Stomach (tissue), 8 donors: ENCODE measurements at regions not wholly inside any gene's neighbourhood (a gene's known extent, or its start where the extent isn't known, plus 50 kb on each side); places are given as distances from the start of the nearest gene placed in this dataset.

ENCODE experiments used
- DNase-seq, 2 donors: peaks; one replicate each; pipeline versions ENCODE4 v3.0.0 to v3.0.0-alpha.2; 2013 to 2019
- H3K27ac ChIP-seq, 5 donors: fragments of 200-600 bp in 4 of 5; sonication (generic) in 4 of 5; one replicate each; pipeline ENCODE4 v1.5.1; 2013 to 2019; ENCODE audit warnings: mild to moderate bottlenecking in 1 of 5, moderate library complexity in 1 of 5
- H3K27me3 ChIP-seq, 3 donors: fragments of 200-600 bp; sonication (generic); one replicate each; pipeline ENCODE4 v1.5.1; 2017 to 2019; ENCODE audit warnings: mixed run types in 1 of 3
- H3K36me3 ChIP-seq, 4 donors: fragments of 200-600 bp; sonication (generic); 1 replicate in 3 of 4; 2 replicates in 1 of 4; pipeline ENCODE4 v1.5.1; 2016 to 2019
- H3K4me1 ChIP-seq, 4 donors: fragments of 200-600 bp; sonication (generic); one replicate each; pipeline ENCODE4 v1.5.1; 2016 to 2019
- H3K4me3 ChIP-seq, 4 donors: fragments of 200-600 bp; sonication (generic) in 3 of 4; one replicate each; pipeline ENCODE4 v1.5.1; 2016 to 2019; ENCODE audit warnings: mild to moderate bottlenecking in 1 of 4
- H3K9me3 ChIP-seq, 4 donors: fragments of 200-600 bp; sonication (generic); one replicate each; pipeline ENCODE4 v1.5.1; 2016 to 2019
- EP300 ChIP-seq: sonication (generic); formaldehyde crosslinking; IDR thresholded peaks from one replicate; pipeline ENCODE4 v1.6.1; 2017; ENCODE audit warnings: antibody characterized with exemption
- POLR2A ChIP-seq, 4 donors: fragments of 450-650 bp; IDR thresholded peaks; one replicate each; pipeline ENCODE4 v1.6.1; 2016; ENCODE audit warnings: antibody characterized with exemption in 4 of 4, control low read depth in 2 of 4, mild to moderate bottlenecking in 1 of 4, moderate library complexity in 1 of 4
- POLR2AphosphoS5 ChIP-seq, 3 donors: sonication (generic); formaldehyde crosslinking; IDR thresholded peaks; one replicate each; pipeline ENCODE4 v1.6.1; 2016; ENCODE audit warnings: antibody characterized with exemption in 3 of 3
- WGBS, 5 donors: extraction: QIAGEN DNeasy Blood & Tissue Kit in 3 of 5; methylation state at CpG; one replicate each; pipeline versions ENCODE4 v1.1.5 to v1.1.7; 2013 to 2018; 5-methylcytosine and 5-hydroxymethylcytosine counted together
- intact Hi-C: fragments of 100-400 bp; cut with DNase I; formaldehyde crosslinking; loops from one replicate; pipeline ENCODE4 v1.15.1; 2023; ENCODE audit warnings: low total_unique reads
- TF ChIP-seq, protein P1 (sequence below), 7 experiments: fragments of 450-650 bp in 4 of 7; fragments of 200-600 bp in 3 of 7; sonication (generic) in 3 of 7; IDR thresholded peaks; one replicate each; pipeline ENCODE4 v1.5.1; 2016 to 2019; ENCODE audit warnings: antibody characterized with exemption in 7 of 7, control low read depth in 2 of 7, mild to moderate bottlenecking in 1 of 7
- donor health status: healthy with polysubstance abuse.
- donor health status: Bipolar disorder and iron deficiency.
- donor health status: healthy.

DNA sequence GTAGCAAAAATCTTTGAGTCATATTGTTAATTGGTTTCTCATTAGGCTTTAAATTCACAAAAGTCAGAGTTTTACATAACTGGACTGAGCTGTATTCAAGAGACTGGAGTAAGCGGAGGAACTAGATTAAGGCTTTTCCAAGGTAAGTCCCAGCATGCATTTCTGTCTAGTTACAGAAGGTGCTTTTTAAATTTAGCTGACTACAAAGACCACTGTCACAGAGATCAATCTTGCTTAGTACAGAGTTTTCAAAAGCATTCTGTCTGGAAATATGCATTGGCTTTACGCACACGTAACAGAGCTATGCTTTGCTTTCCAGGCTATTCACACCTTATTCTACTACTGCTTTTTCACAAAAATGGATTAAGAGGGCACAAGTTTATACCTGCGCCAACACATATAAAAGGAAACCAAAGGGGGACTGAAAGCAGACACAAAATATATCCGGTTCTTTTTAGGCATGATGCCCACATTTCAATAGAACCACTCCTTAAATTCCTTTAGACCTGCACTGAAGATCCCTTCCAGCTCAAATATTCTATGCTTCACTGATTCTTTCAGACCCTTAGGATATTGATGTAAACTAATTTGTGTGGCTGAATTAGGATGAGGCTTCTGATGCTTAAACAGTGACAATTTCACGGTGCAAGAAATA is 560.7 kb upstream of the CRIM1 start:
- no peak for TF ChIP-seq EP300
- no peaks in the 10 kb centered on the region for H3K36me3 ChIP-seq
- no peaks in the 10 kb centered on the region for H3K4me1 ChIP-seq
- no peaks in the 10 kb centered on the region for H3K27me3 ChIP-seq
- peaks cover 0 to 6% (median 2%) of the 10 kb centered on the region in 4 donors for H3K9me3 ChIP-seq
- H3K27ac ChIP-seq: no peak overlapping the region
- WGBS, 5 donors: 74 to 81% (median 81%) methylated on average over 6 of the region's 6 CpGs
- intact Hi-C loops: no loop called here
- H3K4me3 ChIP-seq: no peak overlapping the region
- DNase-seq: peak in 1 of 2 donors; percentile 19

DNA sequence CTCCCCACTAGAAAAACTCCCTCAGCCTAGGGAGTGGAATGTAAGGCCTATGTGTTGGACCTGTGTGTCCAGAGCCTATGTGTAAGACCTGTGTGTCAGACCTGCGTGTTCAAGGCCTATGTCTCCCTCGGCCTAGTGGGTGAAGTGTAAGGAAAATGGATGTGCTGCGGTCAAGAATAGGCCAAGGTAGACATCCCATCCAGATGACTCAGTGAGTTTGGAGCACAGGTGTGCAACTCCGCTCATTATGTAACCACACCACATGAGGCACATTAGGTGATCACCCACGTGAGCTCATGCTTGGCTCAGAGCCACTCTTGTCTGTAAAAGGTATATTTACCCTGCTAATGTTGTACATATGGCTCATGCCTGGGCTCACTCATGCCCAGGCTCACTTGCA is 565.3 kb upstream of the CRIM1 start:
- no peak for DNase-seq
- intact Hi-C loops: no loop called here
- TF ChIP-seq POLR2AphosphoS5 (IDR thresholded peaks at IDR 0.05) (no peak), POLR2A (IDR thresholded peaks at IDR 0.05) (no peak), EP300 (no peak)
- TF ChIP-seq, protein P1, sequence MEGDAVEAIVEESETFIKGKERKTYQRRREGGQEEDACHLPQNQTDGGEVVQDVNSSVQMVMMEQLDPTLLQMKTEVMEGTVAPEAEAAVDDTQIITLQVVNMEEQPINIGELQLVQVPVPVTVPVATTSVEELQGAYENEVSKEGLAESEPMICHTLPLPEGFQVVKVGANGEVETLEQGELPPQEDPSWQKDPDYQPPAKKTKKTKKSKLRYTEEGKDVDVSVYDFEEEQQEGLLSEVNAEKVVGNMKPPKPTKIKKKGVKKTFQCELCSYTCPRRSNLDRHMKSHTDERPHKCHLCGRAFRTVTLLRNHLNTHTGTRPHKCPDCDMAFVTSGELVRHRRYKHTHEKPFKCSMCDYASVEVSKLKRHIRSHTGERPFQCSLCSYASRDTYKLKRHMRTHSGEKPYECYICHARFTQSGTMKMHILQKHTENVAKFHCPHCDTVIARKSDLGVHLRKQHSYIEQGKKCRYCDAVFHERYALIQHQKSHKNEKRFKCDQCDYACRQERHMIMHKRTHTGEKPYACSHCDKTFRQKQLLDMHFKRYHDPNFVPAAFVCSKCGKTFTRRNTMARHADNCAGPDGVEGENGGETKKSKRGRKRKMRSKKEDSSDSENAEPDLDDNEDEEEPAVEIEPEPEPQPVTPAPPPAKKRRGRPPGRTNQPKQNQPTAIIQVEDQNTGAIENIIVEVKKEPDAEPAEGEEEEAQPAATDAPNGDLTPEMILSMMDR (IDR thresholded peaks at IDR 0.05): no peak
- Histone ChIP-seq H3K4me1 (no peaks in the 10 kb centered on the region), H3K9me3 (peaks cover 0 to 8% (median 3%) of the 10 kb centered on the region in 4 donors), H3K36me3 (no peaks in the 10 kb centered on the region), H3K27ac (no peak overlapping the region), H3K27me3 (no peaks in the 10 kb centered on the region), H3K4me3 (no peak overlapping the region)
- 76 to 91% (median 80%) methylated on average over 5 of the region's 5 CpGs for WGBS, 5 donors

DNA sequence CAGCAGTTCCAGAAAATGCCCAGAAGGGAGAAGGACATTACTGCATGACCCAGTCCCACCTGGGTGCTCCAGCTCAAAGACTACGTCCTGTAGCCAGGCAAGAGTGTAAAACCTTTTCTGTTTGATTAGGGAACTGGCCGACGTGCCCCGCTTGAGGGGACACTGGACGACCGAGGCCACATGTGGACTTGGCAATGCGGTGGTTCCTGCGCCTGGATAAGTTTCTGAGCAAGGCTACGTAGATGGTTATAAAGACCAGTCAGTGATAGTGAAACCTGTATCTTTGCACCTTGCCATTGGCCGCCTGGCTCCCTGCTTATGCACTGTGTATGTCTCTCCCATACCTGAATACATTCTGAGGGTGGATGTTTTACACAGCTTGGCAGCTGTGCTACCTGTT is 567.0 kb upstream of the CRIM1 start:
- TF ChIP-seq POLR2A (IDR thresholded peaks at IDR 0.05): no peak
- no peak for TF ChIP-seq EP300
- no peak for TF ChIP-seq POLR2AphosphoS5 (IDR thresholded peaks at IDR 0.05)
- TF ChIP-seq, protein P1 (IDR thresholded peaks at IDR 0.05): no peak
- H3K9me3 ChIP-seq: peaks cover 0 to 8% (median 3%) of the 10 kb centered on the region in 4 donors
- H3K4me3 ChIP-seq: no peak overlapping the region
- intact Hi-C loops: no loop called here
- WGBS, 5 donors: 87 to 97% (median 94%) methylated on average over 10 of the region's 10 CpGs
- no peak overlapping the region for H3K27ac ChIP-seq
- no peaks in the 10 kb centered on the region for H3K36me3 ChIP-seq
- no peaks in the 10 kb centered on the region for H3K27me3 ChIP-seq
- DNase-seq: no peak
- H3K4me1 ChIP-seq: no peaks in the 10 kb centered on the region

DNA sequence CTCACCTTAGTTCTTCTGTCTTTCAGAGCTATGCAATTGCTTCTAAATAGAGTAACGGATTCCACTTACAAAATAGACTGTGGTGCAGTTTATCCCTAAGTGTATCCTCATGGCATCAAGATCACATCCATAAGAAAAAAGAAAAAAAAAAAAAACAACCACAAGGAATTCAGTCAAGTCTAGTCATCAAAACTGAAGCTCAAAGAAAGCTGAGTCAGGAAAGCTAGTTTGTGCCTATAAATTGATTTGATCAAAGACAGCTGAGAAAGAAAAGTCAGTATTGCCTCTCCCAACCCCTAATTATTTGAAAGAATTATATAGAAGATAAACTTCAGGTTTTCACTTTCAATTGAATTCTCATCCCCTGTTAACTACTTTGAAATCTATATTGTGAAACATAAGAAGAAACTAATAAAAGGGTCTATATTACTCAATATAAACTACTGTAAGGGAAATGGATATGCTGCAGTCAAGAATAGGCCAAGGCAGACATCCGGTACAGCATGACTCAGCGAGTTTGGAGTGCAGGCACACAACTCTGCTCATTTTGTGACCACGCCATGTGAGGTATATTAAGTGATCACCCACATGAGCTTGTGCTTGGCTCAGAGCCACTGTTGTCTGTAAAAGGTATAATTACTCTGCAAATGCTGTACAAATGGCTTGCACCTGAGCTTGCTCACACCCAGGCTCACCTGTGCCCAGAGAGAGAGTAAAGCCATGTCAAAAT is 568.1 kb upstream of the CRIM1 start:
- no peak for DNase-seq
- intact Hi-C loops: no loop called here
- no peaks in the 10 kb centered on the region for H3K36me3 ChIP-seq
- H3K4me1 ChIP-seq: no peaks in the 10 kb centered on the region
- H3K9me3 ChIP-seq: peaks cover 0 to 8% (median 3%) of the 10 kb centered on the region in 4 donors
- H3K27me3 ChIP-seq: no peaks in the 10 kb centered on the region
- TF ChIP-seq POLR2AphosphoS5 (IDR thresholded peaks at IDR 0.05): no peak
- TF ChIP-seq EP300: no peak
- TF ChIP-seq, protein P1 (IDR thresholded peaks at IDR 0.05): no peak
- no peak for TF ChIP-seq POLR2A (IDR thresholded peaks at IDR 0.05)
- WGBS, 5 donors: 84 to 88% (median 86%) methylated on average over 4 of the region's 4 CpGs
- no peak overlapping the region for H3K4me3 ChIP-seq
- H3K27ac ChIP-seq: no peak overlapping the region

DNA sequence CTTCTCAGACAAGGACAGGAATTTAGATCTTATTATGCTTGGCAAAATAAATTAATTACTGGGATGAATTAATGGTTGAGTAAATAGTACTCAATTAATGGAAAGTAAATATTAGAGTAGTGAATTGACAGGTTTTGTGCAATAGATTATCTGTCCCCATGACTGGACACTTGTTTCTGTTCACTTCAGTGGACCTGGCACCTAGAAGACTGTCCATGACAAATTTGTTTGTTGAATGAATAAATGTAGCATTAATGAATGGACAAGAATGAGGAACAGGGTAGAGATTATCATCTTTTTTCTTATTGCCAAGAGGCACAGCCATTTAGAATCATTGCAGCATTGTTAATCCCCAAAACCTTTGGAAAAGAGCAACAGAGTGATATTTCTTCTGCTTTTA is 570.0 kb upstream of the CRIM1 start:
- H3K4me3 ChIP-seq: no peak overlapping the region
- intact Hi-C loops: no loop called here
- H3K27me3 ChIP-seq: no peaks in the 10 kb centered on the region
- no peaks in the 10 kb centered on the region for H3K4me1 ChIP-seq
- no peak overlapping the region for H3K27ac ChIP-seq
- DNase-seq: no peak
- peaks cover 0 to 14% (median 6%) of the 10 kb centered on the region in 4 donors for H3K9me3 ChIP-seq
- TF ChIP-seq, protein P1 (IDR thresholded peaks at IDR 0.05): no peak
- TF ChIP-seq EP300 (no peak), POLR2AphosphoS5 (IDR thresholded peaks at IDR 0.05) (no peak), POLR2A (IDR thresholded peaks at IDR 0.05) (no peak)
- no peaks in the 10 kb centered on the region for H3K36me3 ChIP-seq
